Glutamatergic neuron (in vitro differentiated cells): ENCODE measurements at regions not wholly inside any gene's neighbourhood (a gene's known extent, or its start where the extent isn't known, plus 50 kb on each side); places are given as distances from the start of the nearest gene placed in this dataset.

ENCODE experiments used
- DNase-seq: peaks from one replicate; pipeline ENCODE4 v3.0.0; 2022
- H3K27ac Mint-ChIP-seq: one replicate; pipeline ENCODE4 v1.8.0; 2020; ENCODE audit warnings: mild to moderate bottlenecking, mixed read lengths, inconsistent platforms; ENCODE audit not compliant: unreplicated experiment
- H3K27me3 Mint-ChIP-seq: one replicate; pipeline ENCODE4 v1.8.0; 2020; ENCODE audit warnings: mild to moderate bottlenecking, moderate library complexity, mixed read lengths, inconsistent platforms; ENCODE audit not compliant: unreplicated experiment
- H3K36me3 Mint-ChIP-seq: one replicate; pipeline ENCODE4 v1.8.0; 2020; ENCODE audit warnings: mild to moderate bottlenecking, mixed read lengths, inconsistent platforms; ENCODE audit not compliant: unreplicated experiment
- H3K4me1 Mint-ChIP-seq: one replicate; pipeline ENCODE4 v1.8.0; 2020; ENCODE audit warnings: mild to moderate bottlenecking, low read depth, mixed read lengths, inconsistent platforms; ENCODE audit not compliant: unreplicated experiment
- H3K4me3 Mint-ChIP-seq: one replicate; pipeline ENCODE4 v1.8.0; 2020; ENCODE audit warnings: mild to moderate bottlenecking, mixed read lengths, inconsistent platforms; ENCODE audit not compliant: unreplicated experiment
- H3K9me3 Mint-ChIP-seq: one replicate; pipeline ENCODE4 v1.8.0; 2020; ENCODE audit warnings: mild to moderate bottlenecking, moderate library complexity, mixed read lengths, inconsistent platforms; ENCODE audit not compliant: unreplicated experiment
- TF ChIP-seq, protein P1 (sequence below): fragments of 200-600 bp; sonication (generic); IDR thresholded peaks from one replicate; pipeline ENCODE4 v1.5.0; 2021; ENCODE audit not compliant: partially characterized antibody, unreplicated experiment

DNA sequence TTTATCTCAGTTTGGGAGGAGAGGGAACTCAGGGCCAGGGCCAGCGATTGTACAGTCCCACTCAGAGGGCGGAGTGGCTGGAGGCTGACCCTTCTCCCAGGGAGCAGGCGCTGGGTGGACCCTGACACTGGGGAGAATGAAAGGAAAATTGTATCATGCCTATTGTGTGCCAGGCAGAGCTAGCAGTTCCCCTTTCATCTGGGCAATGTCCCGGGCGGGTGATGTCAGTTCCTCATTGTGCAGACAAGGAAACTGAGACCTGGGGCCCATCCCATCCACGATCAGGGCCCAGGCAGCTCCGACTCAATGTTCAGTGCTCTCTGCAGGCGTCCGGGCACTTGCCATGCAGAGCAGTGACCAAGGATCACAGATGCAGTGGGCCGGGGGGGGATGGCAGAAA, 101.9 kb upstream of the RTL1 start:
- peaks cover 8% of the 10 kb centered on the region for H3K36me3 Mint-ChIP-seq
- H3K27ac Mint-ChIP-seq, result no peak overlapping the region

DNA sequence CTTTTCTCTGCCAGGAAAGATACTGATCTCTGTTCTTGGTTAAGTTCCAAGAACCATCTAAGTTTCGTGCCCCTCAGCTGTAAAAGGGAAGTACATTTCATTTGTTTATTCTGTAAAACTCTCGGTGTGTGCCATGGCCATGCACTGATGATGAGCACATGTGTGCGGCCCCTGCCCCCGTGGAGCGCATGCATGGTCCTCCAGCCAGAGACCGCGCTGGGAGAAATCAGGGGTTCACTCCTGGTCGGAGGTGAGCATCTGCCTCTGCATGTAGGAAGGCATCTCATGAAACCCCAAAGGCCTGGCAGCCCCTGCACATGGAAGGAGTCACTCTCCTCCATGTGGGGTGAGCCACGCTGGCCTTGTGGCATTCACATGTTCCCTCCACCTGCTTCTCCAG, 102.5 kb upstream of the RTL1 start:
- DNase-seq, result no peak
- Mint-ChIP-seq H3K4me3 (no peak overlapping the region), H3K4me1 (no peaks in the 10 kb centered on the region), H3K27ac (no peak overlapping the region), H3K9me3 (peaks cover 8% of the 10 kb centered on the region), H3K27me3 (peaks cover 9% of the 10 kb centered on the region), H3K36me3 (peaks cover 8% of the 10 kb centered on the region)
- TF ChIP-seq, protein P1, sequence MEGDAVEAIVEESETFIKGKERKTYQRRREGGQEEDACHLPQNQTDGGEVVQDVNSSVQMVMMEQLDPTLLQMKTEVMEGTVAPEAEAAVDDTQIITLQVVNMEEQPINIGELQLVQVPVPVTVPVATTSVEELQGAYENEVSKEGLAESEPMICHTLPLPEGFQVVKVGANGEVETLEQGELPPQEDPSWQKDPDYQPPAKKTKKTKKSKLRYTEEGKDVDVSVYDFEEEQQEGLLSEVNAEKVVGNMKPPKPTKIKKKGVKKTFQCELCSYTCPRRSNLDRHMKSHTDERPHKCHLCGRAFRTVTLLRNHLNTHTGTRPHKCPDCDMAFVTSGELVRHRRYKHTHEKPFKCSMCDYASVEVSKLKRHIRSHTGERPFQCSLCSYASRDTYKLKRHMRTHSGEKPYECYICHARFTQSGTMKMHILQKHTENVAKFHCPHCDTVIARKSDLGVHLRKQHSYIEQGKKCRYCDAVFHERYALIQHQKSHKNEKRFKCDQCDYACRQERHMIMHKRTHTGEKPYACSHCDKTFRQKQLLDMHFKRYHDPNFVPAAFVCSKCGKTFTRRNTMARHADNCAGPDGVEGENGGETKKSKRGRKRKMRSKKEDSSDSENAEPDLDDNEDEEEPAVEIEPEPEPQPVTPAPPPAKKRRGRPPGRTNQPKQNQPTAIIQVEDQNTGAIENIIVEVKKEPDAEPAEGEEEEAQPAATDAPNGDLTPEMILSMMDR, result no peak

More for the DNA sequence above, 101.9 kb upstream of the RTL1 start:
- no peaks in the 10 kb centered on the region for H3K4me1 Mint-ChIP-seq
- H3K4me3 Mint-ChIP-seq, result no peak overlapping the region
- H3K9me3 Mint-ChIP-seq, result peaks cover 8% of the 10 kb centered on the region
- no peak for DNase-seq
- TF ChIP-seq, protein P1, result no peak
- peaks cover 9% of the 10 kb centered on the region for H3K27me3 Mint-ChIP-seq

DNA sequence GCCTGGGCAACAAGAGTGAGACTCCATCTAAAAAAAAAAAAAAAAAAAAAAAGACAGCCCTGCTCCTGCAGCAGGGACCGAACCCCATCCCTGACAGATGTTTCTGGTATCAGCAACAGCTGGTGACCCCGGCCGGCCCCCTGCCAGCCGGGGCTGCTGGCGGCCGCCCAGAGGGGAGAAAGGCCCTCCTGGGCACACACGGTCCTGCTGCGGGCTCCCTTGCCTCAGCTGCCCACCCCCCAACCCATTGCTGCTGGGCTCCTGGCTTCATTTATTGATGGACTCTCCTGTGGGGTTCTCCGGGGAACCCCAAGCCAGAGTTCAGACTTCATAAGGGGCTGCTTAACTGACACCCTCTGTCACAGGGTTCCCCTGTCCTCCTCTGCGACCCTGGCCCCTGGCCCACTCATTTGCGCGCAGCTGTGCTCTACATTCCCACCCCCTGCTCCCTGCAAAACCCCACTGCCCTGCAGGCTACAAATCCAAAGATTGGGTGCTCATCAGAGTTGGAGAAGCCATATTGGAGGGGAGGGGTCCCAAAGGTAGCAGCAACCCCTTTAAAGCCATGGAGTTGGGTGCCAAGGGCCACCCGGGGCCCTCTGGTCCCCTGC, 103.6 kb upstream of the RTL1 start:
- DNase-seq, result no peak
- Mint-ChIP-seq H3K4me3 (no peak overlapping the region), H3K4me1 (no peaks in the 10 kb centered on the region), H3K27me3 (peaks cover 9% of the 10 kb centered on the region), H3K27ac (no peak overlapping the region), H3K9me3 (peaks cover 8% of the 10 kb centered on the region), H3K36me3 (peaks cover 8% of the 10 kb centered on the region)
- TF ChIP-seq, protein P1, result no peak

DNA sequence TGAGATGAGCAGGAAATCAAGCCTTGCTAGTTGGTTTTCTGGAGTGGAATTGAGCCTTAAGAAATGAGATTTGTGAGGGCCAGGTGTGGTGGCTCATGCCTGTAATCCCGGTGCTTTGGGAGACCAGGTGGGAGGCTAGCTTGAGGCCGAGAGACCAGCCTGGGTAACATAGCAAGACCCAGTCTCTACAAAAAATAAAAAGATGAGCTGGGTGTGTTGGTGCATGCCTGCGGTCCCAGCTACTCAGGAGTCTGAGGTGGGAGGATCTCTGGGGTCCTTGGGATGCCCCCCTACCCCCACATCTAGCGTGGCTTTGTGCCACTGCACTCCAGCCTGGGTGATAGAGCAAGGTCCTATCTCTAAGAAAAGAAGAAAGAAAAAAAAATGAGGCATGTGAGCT, 104.2 kb upstream of the RTL1 start:
- H3K36me3 Mint-ChIP-seq, result peaks cover 5% of the 10 kb centered on the region
- no peak overlapping the region for H3K27ac Mint-ChIP-seq
- H3K27me3 Mint-ChIP-seq, result peaks cover 8% of the 10 kb centered on the region
- peaks cover 7% of the 10 kb centered on the region for H3K9me3 Mint-ChIP-seq
- TF ChIP-seq, protein P1, result no peak
- H3K4me3 Mint-ChIP-seq, result no peak overlapping the region
- no peak for DNase-seq
- no peaks in the 10 kb centered on the region for H3K4me1 Mint-ChIP-seq

DNA sequence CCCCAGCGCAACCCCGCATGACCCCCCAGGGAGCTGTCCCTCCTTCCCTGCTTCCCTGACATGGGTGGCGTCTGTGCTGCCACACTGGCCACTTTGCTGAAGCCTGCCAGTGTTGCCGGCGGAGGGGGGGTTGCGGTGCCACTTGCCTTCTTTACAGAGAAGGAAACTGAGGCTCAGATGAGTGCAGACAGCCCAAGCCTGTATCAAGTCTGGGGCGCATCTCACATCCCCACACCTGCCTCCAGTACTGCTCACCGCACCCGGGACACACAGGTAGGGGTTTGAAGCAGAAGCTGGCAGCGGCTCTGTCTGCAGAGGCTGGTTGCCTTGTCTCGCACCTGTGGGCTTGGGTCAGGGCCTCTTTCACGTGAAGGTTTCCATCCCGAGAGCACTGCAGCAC, 104.7 kb upstream of the RTL1 start:
- Mint-ChIP-seq H3K4me3 (no peak overlapping the region), H3K9me3 (peaks cover 6% of the 10 kb centered on the region), H3K36me3 (peaks cover under 1% of the 10 kb centered on the region), H3K4me1 (no peaks in the 10 kb centered on the region), H3K27me3 (peaks cover 4% of the 10 kb centered on the region), H3K27ac (no peak overlapping the region)
- TF ChIP-seq, protein P1, result no peak
- DNase-seq, result no peak
